K562 (cell line): ENCODE measurements at regions not wholly inside any gene's neighbourhood (a gene's known extent, or its start where the extent isn't known, plus 50 kb on each side); places are given as distances from the start of the nearest gene placed in this dataset.

Source experiments
- ATAC-seq: fragments of 200-7000 bp; cut with Tn5 transposase; 3 replicates; pipeline ENCODE4 v1.9.1; 2020; ENCODE audit warnings: moderate library complexity
- BruUV-seq: library from RNA; stranded (reverse); fragments of 400-500 nt; replicated peaks from 2 replicates; lab custom pipeline; 2021; lab: Mats Ljungman, UMichigan
- CTCF ChIA-PET: fragments of 300-600 bp; formaldehyde crosslinking; extraction: SDS; loops from one replicate; lab custom pipeline; 2021; ENCODE audit warnings: low intra/inter-chr PET ratio; lab: Yijun Ruan, JAX
- POLR2A ChIA-PET: fragments of 300-600, 350-650 bp; sonication (Branson Sonifier 250); formaldehyde crosslinking; extraction: SDS; loops from one replicate; lab custom pipeline; 2021; ENCODE audit warnings: antibody characterized with exemption, inconsistent platforms; lab: Yijun Ruan, JAX
- DNase-seq, 4 experiments: peaks; one replicate each; pipeline versions ENCODE4 v3.0.0 to v3.0.0-alpha.2; 2011 to 2018; ENCODE audit warnings: low spot score in 3 of 4, mixed read lengths in 3 of 4; ENCODE audit errors: extremely low read depth in 1 of 4
- FAIRE-seq: peaks from 2 replicates; lab custom pipeline; 2011; peaks lifted over from hg19 to GRCh38; lab: Jason Lieb, UNC
- H2AFZ ChIP-seq: 2 replicates; pipeline ENCODE4 v1.6.0; 2011; ENCODE audit warnings: low read depth, low read length, control low read depth, inconsistent platforms
- H3K27ac ChIP-seq: fragments of 200-600 bp; 3 replicates; pipeline ENCODE4 v1.8.0; 2011; ENCODE audit warnings: low read depth, mild to moderate bottlenecking, control low read depth, inconsistent platforms, low read length, moderate library complexity, mixed read lengths; ENCODE audit errors: extremely low read depth
- H3K27me3 ChIP-seq, 2 experiments: fragments of 300-600 bp in 1 of 2; 2 replicates in 1 of 2; 3 replicates in 1 of 2; pipeline versions ENCODE4 v1.6.0 to v1.8.0; 2011; ENCODE audit warnings: inconsistent platforms in 2 of 2, low read length in 2 of 2, mild to moderate bottlenecking in 1 of 2, mixed read lengths in 1 of 2, moderate library complexity in 1 of 2; ENCODE audit not compliant: control insufficient read depth in 2 of 2, insufficient read depth in 2 of 2
- H3K36me3 ChIP-seq: fragments of 300-600 bp; 3 replicates; pipeline ENCODE4 v1.8.0; 2011; ENCODE audit warnings: mild to moderate bottlenecking, low read length, inconsistent platforms; ENCODE audit not compliant: control insufficient read depth, insufficient read depth
- H3K4me1 ChIP-seq, 2 experiments: fragments of 200-600 bp in 1 of 2; replicated peaks in 1 of 2; 2 replicates in 1 of 2; 3 replicates in 1 of 2; pipeline versions ENCODE4 v1.5.1 to v1.8.0; 2011; ENCODE audit warnings: inconsistent platforms in 2 of 2, low read length in 2 of 2, mild to moderate bottlenecking in 1 of 2, mixed read lengths in 1 of 2, moderate library complexity in 1 of 2; ENCODE audit not compliant: control insufficient read depth in 2 of 2, insufficient read depth in 2 of 2
- H3K4me2 ChIP-seq: 2 replicates; pipeline ENCODE4 v1.6.1; 2011; ENCODE audit warnings: low read length, control low read depth, inconsistent platforms, mixed read lengths; ENCODE audit not compliant: insufficient read depth
- H3K4me3 ChIP-seq: fragments of 200-600 bp; sonication (generic), shearing (Covaris generic); 2 replicates; pipeline ENCODE4 v1.5.1; 2016; ENCODE audit warnings: control low read depth, inconsistent platforms
- H3K79me2 ChIP-seq: fragments of 200-600 bp; 3 replicates; pipeline ENCODE4 v1.8.0; 2011; ENCODE audit warnings: low read length, inconsistent platforms; ENCODE audit not compliant: control insufficient read depth, insufficient read depth
- H3K9ac ChIP-seq, 2 experiments: 2 replicates each; pipeline versions ENCODE4 v1.6.0 to v1.6.1; 2011; ENCODE audit warnings: low read depth in 2 of 2, low read length in 2 of 2, control low read depth in 1 of 2, inconsistent platforms in 1 of 2, mild to moderate bottlenecking in 1 of 2, mixed read lengths in 1 of 2; ENCODE audit not compliant: insufficient read depth in 1 of 2
- H3K9me1 ChIP-seq: one replicate; pipeline ENCODE4 v1.6.0; 2011; ENCODE audit warnings: inconsistent platforms, mild to moderate bottlenecking, low read length, moderate library complexity; ENCODE audit not compliant: control insufficient read depth, insufficient read depth
- H3K9me3 ChIP-seq: replicated peaks from 2 replicates; pipeline ENCODE4 v1.5.1; 2011; ENCODE audit warnings: low read depth, low read length, inconsistent platforms; ENCODE audit not compliant: control insufficient read depth, insufficient read depth
- H4K20me1 ChIP-seq: replicated peaks from 2 replicates; pipeline ENCODE4 v1.6.1; 2011; ENCODE audit warnings: low read length, inconsistent platforms, mixed read lengths; ENCODE audit not compliant: control insufficient read depth, insufficient read depth
- ATF6 ChIP-seq: sonication (generic); formaldehyde crosslinking; IDR thresholded peaks from 2 replicates; pipeline ENCODE4 v1.4.0; 2020; ENCODE audit warnings: mild to moderate bottlenecking, missing genetic modification reagents
- BHLHE40 ChIP-seq: IDR thresholded peaks from 2 replicates; pipeline ENCODE4 v1.6.1; 2011; ENCODE audit warnings: low read length, improper control_type of control experiment
- ETS2 ChIP-seq: IDR thresholded peaks from 2 replicates; pipeline ENCODE4 v1.6.1; 2016; ENCODE audit warnings: borderline replicate concordance, missing genetic modification characterization, mild to moderate bottlenecking, moderate library complexity, missing compliant biosample characterization; ENCODE audit not compliant: poor library complexity, severe bottlenecking
- EWSR1 ChIP-seq: fragments of 450-650 bp; IDR thresholded peaks from 2 replicates; pipeline ENCODE4 v1.6.1; 2018; ENCODE audit warnings: borderline replicate concordance, mild to moderate bottlenecking, low read depth, moderate library complexity; ENCODE audit not compliant: partially characterized antibody
- MAFG ChIP-seq: fragments of 450-650 bp; conservative IDR thresholded peaks from 2 replicates; pipeline ENCODE4 v1.6.1; 2016; ENCODE audit warnings: missing genetic modification characterization, missing compliant biosample characterization
- PCBP2 ChIP-seq: fragments of 200-400 bp; formaldehyde crosslinking; IDR thresholded peaks from 2 replicates; pipeline ENCODE4 v1.6.1; 2018; ENCODE audit warnings: low read length, low read depth, mild to moderate bottlenecking, moderate library complexity; ENCODE audit not compliant: poor library complexity, severe bottlenecking
- PRDM10 ChIP-seq: fragments of 450-650 bp; IDR thresholded peaks from 2 replicates; pipeline ENCODE4 v1.6.1; 2018; ENCODE audit not compliant: partially characterized antibody
- THAP7 ChIP-seq: fragments of 250-450 bp; sonication (Bioruptor Pico); IDR thresholded peaks from 2 replicates; pipeline ENCODE4 v1.5.0; 2021
- ZNF41 ChIP-seq: fragments of 250-450 bp; sonication (Bioruptor Pico); conservative IDR thresholded peaks from 2 replicates; pipeline ENCODE4 v1.4.0; 2020; ENCODE audit warnings: mild to moderate bottlenecking
- WGBS: fragments of 100-300 bp; shearing (Covaris generic); methylation state at CpG from one replicate; pipeline ENCODE4 v1.1.6; 2016; ENCODE audit warnings: low coverage, mixed read lengths; ENCODE audit not compliant: insufficient coverage; ENCODE audit errors: missing lambda C conversion rate; 5-methylcytosine and 5-hydroxymethylcytosine counted together
- in situ Hi-C: fragments of 300-500 bp; cut with MboI; formaldehyde crosslinking; loops from 4 replicates; pipeline ENCODE4 v1.15.0; 2018; ENCODE audit warnings: inconsistent platforms, mixed read lengths
- intact Hi-C: fragments of 100-400 bp; cut with micrococcal nuclease; formaldehyde crosslinking; loops from 2 replicates; pipeline ENCODE4 v1.14.2; 2022
- TF ChIP-seq, protein P1 (sequence below): fragments of 450-650 bp; IDR thresholded peaks from 2 replicates; pipeline ENCODE4 v1.6.1; 2016; ENCODE audit warnings: low read depth, mild to moderate bottlenecking, moderate library complexity
- TF ChIP-seq, protein P2 (sequence below): fragments of 450-650 bp; IDR thresholded peaks from 2 replicates; pipeline ENCODE4 v1.6.1; 2016; ENCODE audit warnings: missing biosample characterization, missing genetic modification characterization

- Histone ChIP-seq H3K36me3 (no peaks in the 10 kb centered on the region), H3K79me2 (no peaks in the 10 kb centered on the region), H3K27me3 (no peaks in the 10 kb centered on the region; a peak in 1 of 5 replicates), H3K4me1 (peaks cover 0 to 4% of the 10 kb centered on the region in 2 experiments; a peak in 1 of 5 replicates), H3K9me3 (no peaks in the 10 kb centered on the region), H3K9me1 (no peaks in the 10 kb centered on the region), H3K4me2 (no peak overlapping the region), H2AFZ (no peak overlapping the region), H3K9ac (no peak overlapping the region), H3K27ac (no peak overlapping the region), H4K20me1 (no peaks in the 10 kb centered on the region), H3K4me3 (no peak overlapping the region)
- 3% methylated on average over 5 of the region's 5 CpGs for WGBS
- intact Hi-C loops = no loop called here
- BruUV-seq = no TSS peak
- TF ChIP-seq PRDM10 (no peak), ZNF41 (CRISPR knock-in tag) (no peak), ETS2 (no peak), ATF6 (CRISPR knock-in tag) (no peak), BHLHE40 (no peak), EWSR1 (no peak), MAFG (tag) (no peak), THAP7 (CRISPR knock-in tag) (no peak), PCBP2 (no peak)
- TF ChIP-seq, protein P1, sequence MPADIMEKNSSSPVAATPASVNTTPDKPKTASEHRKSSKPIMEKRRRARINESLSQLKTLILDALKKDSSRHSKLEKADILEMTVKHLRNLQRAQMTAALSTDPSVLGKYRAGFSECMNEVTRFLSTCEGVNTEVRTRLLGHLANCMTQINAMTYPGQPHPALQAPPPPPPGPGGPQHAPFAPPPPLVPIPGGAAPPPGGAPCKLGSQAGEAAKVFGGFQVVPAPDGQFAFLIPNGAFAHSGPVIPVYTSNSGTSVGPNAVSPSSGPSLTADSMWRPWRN = no peak
- TF ChIP-seq, protein P2, sequence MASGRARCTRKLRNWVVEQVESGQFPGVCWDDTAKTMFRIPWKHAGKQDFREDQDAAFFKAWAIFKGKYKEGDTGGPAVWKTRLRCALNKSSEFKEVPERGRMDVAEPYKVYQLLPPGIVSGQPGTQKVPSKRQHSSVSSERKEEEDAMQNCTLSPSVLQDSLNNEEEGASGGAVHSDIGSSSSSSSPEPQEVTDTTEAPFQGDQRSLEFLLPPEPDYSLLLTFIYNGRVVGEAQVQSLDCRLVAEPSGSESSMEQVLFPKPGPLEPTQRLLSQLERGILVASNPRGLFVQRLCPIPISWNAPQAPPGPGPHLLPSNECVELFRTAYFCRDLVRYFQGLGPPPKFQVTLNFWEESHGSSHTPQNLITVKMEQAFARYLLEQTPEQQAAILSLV (tag) = no peak
- no peak for FAIRE-seq
- no peak for ATAC-seq
- in situ Hi-C loops = no loop called here
- DNase-seq = no peak
- ChIA-PET CTCF (no interaction called here), POLR2A (no interaction called here)
Measured at GRCh38 chr7:45456747-45457524, 117.2 kb upstream of the ADCY1 start.
